Breast epithelium (tissue), 3 donors: ENCODE measurements at regions not wholly inside any gene's neighbourhood (a gene's known extent, or its start where the extent isn't known, plus 50 kb on each side); places are given as distances from the start of the nearest gene placed in this dataset.

Source experiments
- POLR2A ChIP-seq: fragments of 450-650 bp; IDR thresholded peaks from one replicate; pipeline ENCODE4 v1.6.1; 2016; ENCODE audit warnings: antibody characterized with exemption, mild to moderate bottlenecking, moderate library complexity
- TF ChIP-seq, protein P1 (sequence below), 3 donors: fragments of 450-650 bp; IDR thresholded peaks; one replicate each; pipeline ENCODE4 v1.5.1; 2016 to 2017; ENCODE audit warnings: antibody characterized with exemption in 3 of 3, mild to moderate bottlenecking in 3 of 3, moderate library complexity in 3 of 3

- TF ChIP-seq, protein P1, sequence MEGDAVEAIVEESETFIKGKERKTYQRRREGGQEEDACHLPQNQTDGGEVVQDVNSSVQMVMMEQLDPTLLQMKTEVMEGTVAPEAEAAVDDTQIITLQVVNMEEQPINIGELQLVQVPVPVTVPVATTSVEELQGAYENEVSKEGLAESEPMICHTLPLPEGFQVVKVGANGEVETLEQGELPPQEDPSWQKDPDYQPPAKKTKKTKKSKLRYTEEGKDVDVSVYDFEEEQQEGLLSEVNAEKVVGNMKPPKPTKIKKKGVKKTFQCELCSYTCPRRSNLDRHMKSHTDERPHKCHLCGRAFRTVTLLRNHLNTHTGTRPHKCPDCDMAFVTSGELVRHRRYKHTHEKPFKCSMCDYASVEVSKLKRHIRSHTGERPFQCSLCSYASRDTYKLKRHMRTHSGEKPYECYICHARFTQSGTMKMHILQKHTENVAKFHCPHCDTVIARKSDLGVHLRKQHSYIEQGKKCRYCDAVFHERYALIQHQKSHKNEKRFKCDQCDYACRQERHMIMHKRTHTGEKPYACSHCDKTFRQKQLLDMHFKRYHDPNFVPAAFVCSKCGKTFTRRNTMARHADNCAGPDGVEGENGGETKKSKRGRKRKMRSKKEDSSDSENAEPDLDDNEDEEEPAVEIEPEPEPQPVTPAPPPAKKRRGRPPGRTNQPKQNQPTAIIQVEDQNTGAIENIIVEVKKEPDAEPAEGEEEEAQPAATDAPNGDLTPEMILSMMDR (IDR thresholded peaks at IDR 0.05), result no peak
- TF ChIP-seq POLR2A, result no peak
Observed at GRCh38 chr6:14690120-14691056, 555.5 kb upstream of the JARID2 start.
